C4-2B (cell line): ENCODE measurements at regions not wholly inside any gene's neighbourhood (a gene's known extent, or its start where the extent isn't known, plus 50 kb on each side); places are given as distances from the start of the nearest gene placed in this dataset.

Experiments
- H3K27ac ChIP-seq: fragments of 450-650 bp; 2 replicates; pipeline ENCODE4 v1.5.1; 2017
- CTCF ChIP-seq: fragments of 450-650 bp; conservative IDR thresholded peaks from 2 replicates; pipeline ENCODE4 v1.5.1; 2017; ENCODE audit warnings: mild to moderate bottlenecking
- ZFX ChIP-seq: fragments of 450-650 bp; IDR thresholded peaks from 2 replicates; pipeline ENCODE4 v1.6.1; 2017

- TF ChIP-seq CTCF (no peak), ZFX (no peak)
These were observed 113.8 kb upstream of the DIO2 start for GRCh38 chr14:80325112-80325511.

GRCh38 chr14:80324649-80325048, 113.3 kb upstream of the DIO2 start:
- TF ChIP-seq CTCF: no peak
- no peak for TF ChIP-seq ZFX
- no peak overlapping the region for H3K27ac ChIP-seq

More at GRCh38 chr14:80325112-80325511, 113.8 kb upstream of the DIO2 start:
- H3K27ac ChIP-seq: no peak overlapping the region

- no peak for TF ChIP-seq ZFX
- no peak for TF ChIP-seq CTCF
- H3K27ac ChIP-seq: no peak overlapping the region
These were observed 111.8 kb upstream of the DIO2 start for GRCh38 chr14:80323038-80323665.

- no peak overlapping the region for H3K27ac ChIP-seq
- TF ChIP-seq ZFX (no peak), CTCF (no peak)
These were observed 105.1 kb upstream of the DIO2 start for GRCh38 chr14:80316441-80316840.

- no peak overlapping the region for H3K27ac ChIP-seq
- no peak for TF ChIP-seq CTCF
- TF ChIP-seq ZFX: no peak
These were observed 104.4 kb upstream of the DIO2 start for GRCh38 chr14:80315681-80316080.

- no peak for TF ChIP-seq CTCF
- H3K27ac ChIP-seq: no peak overlapping the region
These were observed 102.5 kb upstream of the DIO2 start for GRCh38 chr14:80313806-80314205.

GRCh38 chr14:80310938-80311750, 99.8 kb upstream of the DIO2 start:
- H3K27ac ChIP-seq: no peak overlapping the region
- no peak for TF ChIP-seq ZFX
- no peak for TF ChIP-seq CTCF
